GM21367 (cell line): ENCODE measurements at regions not wholly inside any gene's neighbourhood (a gene's known extent, or its start where the extent isn't known, plus 50 kb on each side); places are given as distances from the start of the nearest gene placed in this dataset.
"Not testable (repeated sequence)": the region's sequence is repeated elsewhere in the genome, so short reads cannot be mapped to it uniquely, and the experiment has no call there.

ENCODE experiments used
- ATAC-seq: cut with Tn5 transposase; IDR thresholded peaks from one replicate; pipeline ENCODE4 v1.9.1; 2021; ENCODE audit not compliant: unreplicated experiment

GRCh38 chr11:112534208-112534607 lies 273.5 kb upstream of the PLET1 start:
- ATAC-seq, result no peak

- ATAC-seq, result no peak
These were observed 276.4 kb upstream of the PLET1 start for GRCh38 chr11:112537026-112537425.

- ATAC-seq, result no peak
These were observed 277.2 kb upstream of the PLET1 start for GRCh38 chr11:112537846-112538330.

GRCh38 chr11:112538534-112539280 lies 278.0 kb upstream of the PLET1 start:
- no peak for ATAC-seq

GRCh38 chr11:112539281-112539555 lies 278.6 kb upstream of the PLET1 start:
- not testable (repeated sequence) for ATAC-seq

- ATAC-seq, result no peak
These were observed 279.1 kb upstream of the PLET1 start for GRCh38 chr11:112539741-112540140.

GRCh38 chr11:112540261-112540660 lies 279.6 kb upstream of the PLET1 start:
- no peak for ATAC-seq

- no peak for ATAC-seq
These were observed 280.7 kb upstream of the PLET1 start for GRCh38 chr11:112541140-112542046.

- ATAC-seq, result no peak
These were observed 281.8 kb upstream of the PLET1 start for GRCh38 chr11:112542479-112542878.

GRCh38 chr11:112543390-112543789 lies 282.7 kb upstream of the PLET1 start:
- no peak for ATAC-seq

GRCh38 chr11:112548641-112549040 lies 288.0 kb upstream of the PLET1 start:
- no peak for ATAC-seq

- no peak for ATAC-seq
These were observed 292.6 kb upstream of the PLET1 start for GRCh38 chr11:112553205-112553731.

GRCh38 chr11:112554586-112554985 lies 293.9 kb upstream of the PLET1 start:
- ATAC-seq, result no peak

GRCh38 chr11:112555491-112556364 lies 295.1 kb upstream of the PLET1 start:
- no peak for ATAC-seq

- ATAC-seq, result no peak
These were observed 298.0 kb upstream of the PLET1 start for GRCh38 chr11:112558691-112559090.

GRCh38 chr11:112563808-112564207 lies 303.1 kb upstream of the PLET1 start:
- ATAC-seq, result no peak

- no peak for ATAC-seq
These were observed 303.7 kb upstream of the PLET1 start for GRCh38 chr11:112564228-112564955.

- no peak for ATAC-seq
These were observed 304.9 kb upstream of the PLET1 start for GRCh38 chr11:112565551-112565950.

- ATAC-seq, result no peak
These were observed 305.5 kb upstream of the PLET1 start for GRCh38 chr11:112566124-112566523.

- no peak for ATAC-seq
These were observed 309.7 kb upstream of the PLET1 start for GRCh38 chr11:112570333-112570732.
